RWPE1 (cell line): ENCODE measurements at regions not wholly inside any gene's neighbourhood (a gene's known extent, or its start where the extent isn't known, plus 50 kb on each side); places are given as distances from the start of the nearest gene placed in this dataset.

Source experiments
- CTCF ChIA-PET: fragments of 350-600 bp; sonication (Branson Sonifier 250); formaldehyde crosslinking; extraction: SDS; loops from one replicate; lab custom pipeline; 2021; lab: Yijun Ruan, JAX
- POLR2A ChIA-PET: fragments of 400-600 bp; formaldehyde crosslinking; extraction: SDS; loops from one replicate; lab custom pipeline; 2020; ENCODE audit warnings: antibody characterized with exemption; ENCODE audit not compliant: low non-redundant PET; lab: Yijun Ruan, JAX
- DNase-seq: peaks from one replicate; pipeline ENCODE4 v3.0.0; 2012; ENCODE audit warnings: low spot score
- H3K27ac ChIP-seq: fragments of 450-650 bp; 2 replicates; pipeline ENCODE4 v1.5.1; 2017
- TF ChIP-seq, protein P1 (sequence below): fragments of 450-650 bp; conservative IDR thresholded peaks from 2 replicates; pipeline ENCODE4 v1.5.1; 2017; ENCODE audit warnings: low read depth, mild to moderate bottlenecking

DNA sequence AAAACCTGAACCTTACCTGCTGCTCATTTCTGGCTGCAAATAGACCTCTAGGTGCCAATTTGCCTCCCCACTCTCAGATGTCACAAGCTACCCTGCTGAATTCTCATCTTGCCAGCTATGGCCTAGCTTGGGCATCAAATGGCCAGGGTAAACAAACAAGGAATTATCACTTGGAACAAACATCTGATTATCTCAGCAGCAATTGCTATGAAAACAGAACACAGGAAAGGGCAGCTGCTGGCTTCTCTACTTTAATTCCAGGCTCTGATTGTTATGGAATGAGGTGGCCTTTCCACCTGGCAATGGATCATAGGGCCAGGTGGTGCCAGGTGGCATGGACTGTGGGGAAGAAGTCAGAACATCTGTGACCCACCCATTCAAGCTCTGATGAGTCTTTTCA lies 505.1 kb downstream of the TLR4 start:
- DNase-seq = no peak

DNA sequence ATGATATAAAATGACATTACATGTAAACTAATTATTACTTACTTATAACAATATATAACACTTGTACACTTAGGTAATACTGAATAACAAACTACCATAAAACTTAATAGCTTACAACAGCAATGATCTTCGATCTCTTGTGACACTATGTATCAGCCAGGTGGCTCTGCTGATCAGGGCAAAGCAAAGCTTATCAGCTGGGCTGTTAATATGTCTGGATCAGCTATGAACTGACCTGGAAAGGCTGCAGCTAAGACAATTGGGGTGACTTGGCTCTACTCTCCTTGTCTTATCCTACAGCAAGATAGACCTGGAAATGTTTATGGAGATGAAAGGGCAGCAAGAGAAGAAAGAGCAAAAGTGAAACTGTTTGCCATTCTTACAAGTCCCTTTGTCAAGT lies 511.3 kb downstream of the TLR4 start:
- CTCF ChIA-PET = interaction anchor here (0.5 to 0.7 kb wide), 2 partner anchors 362 to 589 kb away, joined by 4 to 7 read pairs; no protein-coding TSS in a partner anchor
- TF ChIP-seq, protein P1, sequence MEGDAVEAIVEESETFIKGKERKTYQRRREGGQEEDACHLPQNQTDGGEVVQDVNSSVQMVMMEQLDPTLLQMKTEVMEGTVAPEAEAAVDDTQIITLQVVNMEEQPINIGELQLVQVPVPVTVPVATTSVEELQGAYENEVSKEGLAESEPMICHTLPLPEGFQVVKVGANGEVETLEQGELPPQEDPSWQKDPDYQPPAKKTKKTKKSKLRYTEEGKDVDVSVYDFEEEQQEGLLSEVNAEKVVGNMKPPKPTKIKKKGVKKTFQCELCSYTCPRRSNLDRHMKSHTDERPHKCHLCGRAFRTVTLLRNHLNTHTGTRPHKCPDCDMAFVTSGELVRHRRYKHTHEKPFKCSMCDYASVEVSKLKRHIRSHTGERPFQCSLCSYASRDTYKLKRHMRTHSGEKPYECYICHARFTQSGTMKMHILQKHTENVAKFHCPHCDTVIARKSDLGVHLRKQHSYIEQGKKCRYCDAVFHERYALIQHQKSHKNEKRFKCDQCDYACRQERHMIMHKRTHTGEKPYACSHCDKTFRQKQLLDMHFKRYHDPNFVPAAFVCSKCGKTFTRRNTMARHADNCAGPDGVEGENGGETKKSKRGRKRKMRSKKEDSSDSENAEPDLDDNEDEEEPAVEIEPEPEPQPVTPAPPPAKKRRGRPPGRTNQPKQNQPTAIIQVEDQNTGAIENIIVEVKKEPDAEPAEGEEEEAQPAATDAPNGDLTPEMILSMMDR = no peak
- POLR2A ChIA-PET = no interaction called here
- no peak overlapping the region for H3K27ac ChIP-seq
- DNase-seq = no peak

More for the DNA sequence above, 505.1 kb downstream of the TLR4 start:
- TF ChIP-seq, protein P1 = no peak
- no peak overlapping the region for H3K27ac ChIP-seq
- ChIA-PET POLR2A (no interaction called here), CTCF (no interaction called here)

DNA sequence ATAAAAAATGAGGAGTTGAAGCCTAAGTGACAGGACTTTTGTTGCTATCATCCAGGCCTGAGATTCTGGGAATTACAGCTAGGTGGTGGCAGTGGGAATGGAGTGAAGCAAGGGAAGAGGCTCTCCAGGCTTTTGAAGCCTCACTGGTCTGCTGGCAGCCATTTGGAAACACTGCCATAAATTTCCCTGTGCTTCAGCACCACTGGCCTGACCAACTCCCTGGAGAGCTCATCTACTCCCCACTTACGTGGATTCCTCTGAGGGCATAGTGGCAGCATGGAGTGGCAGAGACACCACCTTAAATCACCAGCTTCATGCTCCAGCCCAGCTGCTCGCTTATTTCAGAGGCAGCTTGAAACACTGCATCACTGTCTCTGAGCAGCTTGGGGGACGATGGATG lies 518.2 kb downstream of the TLR4 start:
- TF ChIP-seq, protein P1 = no peak
- ChIA-PET CTCF (no interaction called here), POLR2A (interaction anchor here (0.7 kb wide), 1 partner anchor 1314 kb away, joined by 3 read pairs; no protein-coding TSS in a partner anchor)
- H3K27ac ChIP-seq = no peak overlapping the region
- no peak for DNase-seq

DNA sequence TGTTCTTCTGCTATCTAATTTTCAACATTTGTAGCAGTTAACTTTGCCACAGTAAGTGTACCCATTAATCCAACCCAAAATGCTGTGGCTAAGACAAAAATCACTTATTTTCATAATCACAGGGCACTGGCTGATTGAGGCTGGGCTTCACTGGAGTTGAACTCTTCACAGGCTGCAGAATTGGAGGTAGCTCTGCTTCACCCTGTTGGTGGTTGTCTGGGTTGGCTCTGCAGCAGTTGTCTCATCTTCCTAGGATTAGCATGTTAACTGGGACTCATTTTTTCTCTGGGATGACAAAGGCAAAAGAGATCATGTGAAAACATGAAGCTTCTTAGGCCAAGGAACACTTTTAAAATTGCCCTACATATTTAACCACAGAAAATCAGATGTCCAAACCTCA lies 518.9 kb downstream of the TLR4 start:
- POLR2A ChIA-PET = interaction anchor here (0.7 kb wide), 1 partner anchor 1313 kb away, joined by 3 read pairs; no protein-coding TSS in a partner anchor
- CTCF ChIA-PET = interaction anchor here (0.7 kb wide), 1 partner anchor 376 kb away, joined by 3 read pairs; no protein-coding TSS in a partner anchor
- H3K27ac ChIP-seq = no peak overlapping the region
- TF ChIP-seq, protein P1 = no peak
- no peak for DNase-seq

DNA sequence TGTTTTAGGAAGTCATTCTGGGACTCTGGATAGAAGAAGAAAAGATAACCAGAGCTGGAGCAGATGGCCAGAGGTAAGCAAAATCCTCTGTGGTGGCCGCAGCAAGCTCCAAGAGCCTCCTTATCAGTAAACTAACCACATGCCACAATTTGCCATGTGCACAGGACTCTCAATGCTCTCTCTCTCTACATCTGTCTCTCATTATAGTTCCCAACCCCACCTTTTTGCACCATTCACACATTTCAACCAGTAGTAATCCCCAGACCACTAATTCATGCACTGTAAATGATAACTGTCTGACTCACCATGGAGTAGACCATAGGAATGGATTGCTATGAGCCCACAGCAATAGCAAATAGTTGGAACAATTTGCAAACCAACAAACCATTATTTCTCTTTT lies 526.1 kb downstream of the TLR4 start:
- CTCF ChIA-PET = no interaction called here
- H3K27ac ChIP-seq = no peak overlapping the region
- POLR2A ChIA-PET = interaction anchor here (0.7 kb wide), 1 partner anchor 70 kb away, joined by 3 read pairs; no protein-coding TSS in a partner anchor
- DNase-seq = no peak
- TF ChIP-seq, protein P1 = no peak

DNA sequence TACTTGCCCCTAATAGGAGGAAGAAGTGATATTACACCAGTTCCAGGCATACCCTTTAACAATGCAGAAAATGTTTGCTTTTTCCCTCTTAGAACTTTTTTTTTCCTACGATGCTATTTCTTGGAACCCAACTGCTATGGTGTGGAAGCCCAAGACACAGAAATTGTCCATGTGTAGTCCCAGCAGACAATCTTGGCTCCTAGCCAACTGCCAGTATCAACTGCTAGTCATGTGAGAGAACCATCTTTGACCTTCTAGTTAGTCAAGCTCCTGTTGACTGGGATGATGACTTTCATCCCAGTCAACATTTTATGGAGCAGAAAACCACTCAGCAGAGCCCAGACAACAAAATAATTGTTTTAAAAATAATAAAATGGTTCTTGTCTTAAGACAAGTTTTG lies 532.4 kb downstream of the TLR4 start:
- ChIA-PET CTCF (no interaction called here), POLR2A (no interaction called here)
- DNase-seq = no peak
- no peak overlapping the region for H3K27ac ChIP-seq
- TF ChIP-seq, protein P1 = no peak
